NCI-H2196 treated with DMSO at 0.1 percent for 48 hours (cell line): ENCODE measurements at regions not wholly inside any gene's neighbourhood (a gene's known extent, or its start where the extent isn't known, plus 50 kb on each side); places are given as distances from the start of the nearest gene placed in this dataset.
"Not testable (repeated sequence)": the region's sequence is repeated elsewhere in the genome, so short reads cannot be mapped to it uniquely, and the experiment has no call there.

ENCODE experiments used
- DNase-seq: peaks from one replicate; lab custom pipeline; 2025; ENCODE audit not compliant: unreplicated experiment; lab: John Stamatoyannopoulos, UW

GRCh38 chr1:112821307-112822063 is 106.4 kb upstream of the PPM1J start:
- DNase-seq: not testable (repeated sequence)

- no peak for DNase-seq
Observed at GRCh38 chr1:112818990-112819689, 104.0 kb upstream of the PPM1J start.

GRCh38 chr1:112817555-112818373 is 102.6 kb upstream of the PPM1J start:
- DNase-seq: no peak

- DNase-seq: no peak
Observed at GRCh38 chr1:112815376-112815775, 100.2 kb upstream of the PPM1J start.

GRCh38 chr1:112814645-112815044 is 99.5 kb upstream of the PPM1J start:
- DNase-seq: not testable (repeated sequence)

- peak; percentile 36 for DNase-seq
Observed at GRCh38 chr1:112808861-112809684, 93.9 kb upstream of the PPM1J start.

GRCh38 chr1:112807999-112808398 is 92.9 kb upstream of the PPM1J start:
- DNase-seq: no peak

- no peak for DNase-seq
Observed at GRCh38 chr1:112807117-112807516, 92.0 kb upstream of the PPM1J start.

- DNase-seq: no peak
Observed at GRCh38 chr1:112806090-112806642, 91.0 kb upstream of the PPM1J start.

- DNase-seq: no peak
Observed at GRCh38 chr1:112805155-112805853, 90.2 kb upstream of the PPM1J start.

- DNase-seq: peak; percentile 15
Observed at GRCh38 chr1:112803906-112804762, 89.0 kb upstream of the PPM1J start.

- DNase-seq: no peak
Observed at GRCh38 chr1:112800289-112800688, 85.2 kb upstream of the PPM1J start.

- no peak for DNase-seq
Observed at GRCh38 chr1:112798292-112798691, 83.2 kb upstream of the PPM1J start.

- DNase-seq: no peak
Observed at GRCh38 chr1:112797224-112797623, 82.1 kb upstream of the PPM1J start.

GRCh38 chr1:112794654-112795239 is 79.6 kb upstream of the PPM1J start:
- no peak for DNase-seq

- no peak for DNase-seq
Observed at GRCh38 chr1:112793631-112794565, 78.8 kb upstream of the PPM1J start.

GRCh38 chr1:112791723-112792104 is 76.6 kb upstream of the PPM1J start:
- DNase-seq: no peak
